ENCODE measurements at regions not wholly inside any gene's neighbourhood (a gene's known extent, or its start where the extent isn't known, plus 50 kb on each side); places are given as distances from the start of the nearest gene placed in this dataset.

DNA sequence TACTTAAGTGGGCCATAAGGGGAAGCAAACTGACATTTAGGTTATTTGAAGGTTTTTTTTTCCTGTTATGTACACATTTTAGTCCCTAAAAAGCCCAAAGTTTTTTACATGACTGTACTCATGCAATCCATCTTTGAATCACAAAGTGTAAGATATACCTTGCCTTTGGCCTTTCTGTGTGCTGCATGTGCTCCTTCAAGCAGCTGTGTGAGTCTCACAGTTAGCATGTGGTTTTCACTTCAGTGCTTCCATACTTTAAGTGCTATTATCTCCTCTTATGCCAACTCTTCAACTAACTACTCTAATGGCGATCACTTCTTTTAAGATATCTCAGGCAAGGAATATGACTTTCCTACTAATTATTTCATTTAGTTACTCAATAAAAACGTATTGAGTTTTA, 597.1 kb upstream of the ACVR2A start:
- no peak for DNase-seq

GRCh38 chr2:147242445-147242844, 602.4 kb upstream of the ACVR2A start:
- no peak for DNase-seq

DNA sequence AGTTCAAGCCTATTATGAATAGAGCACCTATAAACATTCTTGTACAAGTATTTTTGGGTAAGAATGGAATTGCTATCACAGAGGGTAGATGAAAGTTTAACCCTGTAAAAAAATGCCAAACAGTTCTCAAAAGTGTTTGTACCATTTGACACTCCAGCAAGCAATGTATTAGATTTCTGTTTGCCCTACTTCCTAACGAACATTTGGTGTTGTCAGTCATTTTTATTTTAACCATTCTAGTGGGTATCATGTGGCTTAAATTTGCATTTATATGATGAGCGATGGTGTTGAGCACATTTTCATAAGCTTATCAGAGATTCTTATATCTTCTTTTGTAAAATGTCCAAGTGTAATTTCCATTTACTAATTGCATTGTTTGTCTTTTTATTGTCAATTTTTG, 608.2 kb upstream of the ACVR2A start:
- no peak for DNase-seq

- DNase-seq = no peak
Measured at GRCh38 chr2:147232225-147232669, 612.6 kb upstream of the ACVR2A start.

- DNase-seq = no peak
Measured at GRCh38 chr2:147231607-147232006, 613.2 kb upstream of the ACVR2A start.

- DNase-seq = no peak
Measured at GRCh38 chr2:147231081-147231480, 613.7 kb upstream of the ACVR2A start.

DNA sequence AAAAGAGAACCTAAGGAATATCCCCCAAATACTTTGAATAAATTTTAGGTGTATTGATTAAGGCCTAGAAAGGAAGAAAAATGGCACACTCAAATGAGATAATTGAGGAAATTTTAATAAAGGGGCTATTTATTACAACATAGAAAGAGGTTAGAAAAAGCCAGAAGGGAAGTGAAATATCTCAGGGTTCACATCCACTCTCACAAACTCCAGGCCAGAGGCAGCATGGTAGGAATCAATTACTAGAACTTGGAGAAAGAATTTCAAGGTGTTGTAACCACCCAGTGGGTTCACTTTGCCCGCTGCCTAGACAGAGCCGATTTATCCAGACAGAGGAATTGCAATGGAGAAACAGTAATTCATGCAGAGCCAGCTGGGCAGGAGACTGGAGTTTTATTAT, 617.5 kb upstream of the ACVR2A start:
- DNase-seq = no peak

GRCh38 chr2:147224070-147224469, 620.8 kb upstream of the ACVR2A start:
- no peak for DNase-seq

GRCh38 chr2:147223553-147224060, 621.2 kb upstream of the ACVR2A start:
- no peak for DNase-seq

DNA sequence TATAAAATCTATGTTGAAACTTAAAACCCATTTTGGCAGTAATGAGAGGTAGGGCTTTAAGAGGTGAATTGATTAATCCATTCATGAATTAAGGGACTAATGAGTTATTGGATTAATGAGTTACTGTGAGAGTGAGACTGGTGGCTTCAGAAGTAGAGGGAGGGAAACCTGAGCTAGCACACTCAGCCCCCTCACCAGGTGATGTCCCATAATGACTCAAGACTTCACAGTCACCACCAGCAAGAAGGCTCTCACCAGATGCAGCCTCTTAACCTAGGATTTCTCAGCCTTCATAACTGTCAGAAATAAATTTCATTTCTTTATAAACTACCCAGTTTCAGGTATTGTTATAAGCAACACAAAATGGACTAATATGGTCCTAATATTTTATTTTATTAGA, 621.7 kb upstream of the ACVR2A start:
- DNase-seq = peak; percentile 30

- no peak for DNase-seq
Measured at GRCh38 chr2:147222506-147222905, 622.3 kb upstream of the ACVR2A start.

- DNase-seq = peak; percentile 68
Measured at GRCh38 chr2:147214914-147215313, 629.9 kb upstream of the ACVR2A start.

DNA sequence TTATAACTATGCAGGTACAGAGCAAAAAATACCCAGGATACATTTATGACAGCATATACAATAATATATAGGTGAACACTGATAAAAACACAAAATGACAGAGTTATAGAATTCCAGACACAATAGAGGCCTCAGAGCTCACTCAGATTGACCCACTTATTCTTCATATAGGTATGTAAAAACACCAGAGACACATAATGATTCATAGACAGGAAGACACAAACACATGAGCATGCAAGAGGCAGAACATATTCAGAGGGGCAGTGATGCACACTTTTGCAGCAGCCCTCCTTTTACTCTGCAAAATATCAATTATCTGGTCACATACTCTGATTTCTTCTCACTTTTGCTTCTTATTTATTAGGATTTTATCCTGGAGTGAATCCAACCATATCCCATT, 633.3 kb upstream of the ACVR2A start:
- no peak for DNase-seq

GRCh38 chr2:147204102-147204501, 640.7 kb upstream of the ACVR2A start:
- no peak for DNase-seq

DNA sequence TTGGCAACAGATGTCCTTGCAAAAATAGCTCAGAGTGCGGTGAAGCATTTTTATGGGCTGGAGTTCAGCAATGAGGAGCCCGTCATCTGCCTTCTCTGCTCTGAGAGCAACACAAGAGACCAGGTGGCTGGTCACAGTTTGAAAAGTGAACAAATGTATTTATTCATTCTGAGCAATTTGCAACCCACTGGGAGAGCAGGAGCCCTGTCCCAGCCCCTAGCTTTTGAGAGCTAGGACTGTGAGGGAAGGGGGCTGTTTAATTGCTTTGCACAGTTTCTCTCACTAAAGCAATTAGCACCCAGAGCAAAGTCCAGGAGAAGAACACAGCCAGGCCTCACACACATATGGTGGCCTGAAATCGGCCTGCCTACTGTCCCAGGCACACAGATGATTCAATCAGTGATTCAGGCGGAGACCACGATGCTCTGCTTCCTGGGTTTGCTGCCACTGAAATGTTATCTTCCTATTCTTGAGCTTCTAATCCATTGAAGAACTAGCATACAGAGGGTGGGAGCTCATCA, 646.1 kb upstream of the ACVR2A start:
- DNase-seq = no peak

DNA sequence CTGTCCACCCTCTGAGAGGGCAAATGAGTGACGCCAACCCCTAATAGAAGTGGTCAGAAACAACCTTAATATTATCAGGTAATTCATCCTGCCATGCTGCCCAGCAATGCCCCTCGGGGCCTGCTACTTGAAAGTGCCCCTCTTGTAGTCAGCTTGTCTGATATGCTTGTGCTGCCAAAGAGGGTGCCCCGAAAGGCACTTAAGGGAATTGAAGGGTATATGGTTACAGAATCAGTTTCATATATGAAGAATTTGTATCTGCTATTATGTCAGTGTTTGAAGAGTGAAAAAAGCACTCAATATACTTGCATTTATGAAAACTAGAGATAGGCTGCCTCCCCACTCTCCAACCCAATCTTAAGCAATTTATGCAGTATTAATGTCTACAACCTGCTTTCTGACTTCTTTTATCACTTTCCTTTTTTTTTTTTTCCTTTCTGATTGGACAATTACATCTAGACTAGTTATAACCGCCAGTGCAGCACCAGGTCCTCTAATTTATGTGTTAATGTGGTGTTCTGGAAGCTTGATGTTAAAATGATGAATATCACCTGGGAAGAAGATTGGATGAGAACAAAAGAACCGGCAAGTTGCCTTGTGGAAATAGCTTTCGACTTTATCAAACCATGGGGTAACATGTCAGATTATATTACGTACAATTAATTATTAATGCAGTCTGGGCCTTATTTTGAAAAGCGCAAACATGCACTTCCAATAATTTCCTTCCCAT, 646.9 kb upstream of the ACVR2A start:
- DNase-seq = no peak

DNA sequence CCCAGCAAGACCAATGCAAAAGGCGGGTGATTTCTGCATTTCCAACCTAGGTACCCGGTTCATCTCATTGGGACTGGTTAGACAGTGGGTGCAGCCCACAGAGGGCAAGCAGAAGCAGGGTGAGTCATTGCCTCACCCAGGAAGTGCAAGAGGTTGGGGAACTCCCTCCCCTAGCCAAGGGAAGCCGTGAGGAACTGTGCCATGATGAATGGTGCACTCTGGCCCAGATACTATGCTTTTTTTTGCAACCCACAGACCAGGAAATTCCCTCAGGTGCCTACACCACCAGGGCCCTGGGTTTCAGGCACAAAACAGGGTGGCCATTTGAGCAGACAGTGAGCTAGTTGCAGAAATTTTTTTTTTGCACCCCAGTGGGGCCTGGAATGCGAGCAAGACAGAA, 662.6 kb upstream of the ACVR2A start:
- no peak for DNase-seq

GRCh38 chr2:147181351-147182029, 663.3 kb upstream of the ACVR2A start:
- DNase-seq = no peak

GRCh38 chr2:147177071-147177857, 667.6 kb upstream of the ACVR2A start:
- no peak for DNase-seq

DNA sequence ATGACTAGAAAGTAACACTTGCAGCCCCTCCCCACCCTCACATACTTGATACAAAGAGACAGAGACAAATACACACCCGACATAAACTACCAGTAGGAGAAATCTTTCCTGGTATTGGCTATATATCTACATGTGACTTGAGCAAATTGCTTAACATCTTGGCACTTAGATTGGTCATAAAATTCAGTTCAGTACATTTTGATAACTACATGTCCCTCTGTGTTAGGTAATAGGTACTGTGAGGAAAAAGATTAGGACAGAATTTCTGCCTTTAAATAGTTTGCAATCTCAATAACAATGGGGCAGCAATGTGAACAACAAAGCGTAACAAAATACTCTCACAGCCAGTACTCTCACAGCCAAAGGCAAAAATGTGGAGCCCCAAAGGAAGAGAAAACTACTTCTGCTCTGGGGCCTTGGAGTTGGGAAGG, 670.0 kb upstream of the ACVR2A start:
- DNase-seq = no peak

DNA sequence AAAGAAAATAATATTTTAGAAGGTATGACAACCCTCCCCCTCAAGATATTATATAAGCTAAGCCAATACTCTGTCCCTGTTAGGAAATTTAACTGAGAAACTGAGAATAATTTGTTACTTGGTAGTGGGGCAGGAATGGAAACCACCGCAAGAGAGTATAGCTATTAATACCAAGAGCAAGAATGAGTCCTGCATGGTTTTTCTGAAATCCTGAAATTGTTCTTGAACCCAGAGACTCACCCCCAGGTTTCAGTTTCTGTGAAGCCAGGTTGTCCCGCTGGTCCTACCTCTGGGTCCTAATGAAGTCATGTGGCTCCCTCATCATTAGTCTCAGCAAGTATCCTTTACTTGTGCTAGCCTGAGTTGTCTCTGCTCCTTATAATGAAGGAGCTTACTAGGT, 671.0 kb upstream of the ACVR2A start:
- DNase-seq = no peak

DNA sequence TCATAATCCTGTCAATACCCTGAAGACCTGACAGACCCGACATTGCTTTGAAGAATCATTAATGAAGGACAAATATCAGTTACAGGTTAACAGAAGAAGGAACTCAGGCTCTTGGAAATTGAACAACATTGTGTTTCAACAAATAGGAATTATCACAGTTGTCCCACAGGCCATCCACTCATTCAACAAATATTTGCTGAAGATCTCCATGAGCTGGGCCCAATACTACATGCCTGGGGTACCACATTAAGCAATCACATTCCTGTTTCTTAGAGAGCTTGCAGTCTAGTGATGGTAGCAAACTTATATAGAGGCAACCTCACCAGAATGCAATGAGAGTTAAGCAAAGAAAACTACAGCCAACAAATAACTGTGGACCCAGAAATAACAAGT, 671.6 kb upstream of the ACVR2A start:
- no peak for DNase-seq

- no peak for DNase-seq
Measured at GRCh38 chr2:147172493-147173188, 672.2 kb upstream of the ACVR2A start.

All from NCI-H82 (cell line).